HCT116 (cell line): ENCODE measurements at regions not wholly inside any gene's neighbourhood (a gene's known extent, or its start where the extent isn't known, plus 50 kb on each side); places are given as distances from the start of the nearest gene placed in this dataset.

Source experiments
- ATF3 ChIP-seq: IDR thresholded peaks from 2 replicates; pipeline ENCODE4 v1.6.1; 2012
- CTCF ChIP-seq, 3 experiments: fragments of 200-600 bp in 1 of 3; sonication (generic) in 1 of 3; IDR thresholded peaks in 2 of 3; conservative IDR thresholded peaks in 1 of 3; 2 replicates each; pipeline ENCODE4 v1.5.1; 2012 to 2017; ENCODE audit warnings: low read depth in 2 of 3, low read length in 2 of 3, antibody characterized with exemption in 1 of 3, borderline replicate concordance in 1 of 3, control low read depth in 1 of 3, mild to moderate bottlenecking in 1 of 3, mixed read lengths in 1 of 3, mixed run types in 1 of 3, moderate library complexity in 1 of 3; ENCODE audit not compliant: insufficient read depth in 1 of 3
- EGR1 ChIP-seq: IDR thresholded peaks from 2 replicates; pipeline ENCODE4 v1.6.1; 2012; ENCODE audit warnings: low read depth
- EZH2 ChIP-seq: fragments of 200-600 bp; sonication (generic); IDR thresholded peaks from 2 replicates; pipeline ENCODE4 v1.6.1; 2017; ENCODE audit warnings: antibody characterized with exemption, mixed run types
- JUND ChIP-seq: IDR thresholded peaks from 2 replicates; pipeline ENCODE4 v1.6.1; 2012
- POLR2A ChIP-seq: IDR thresholded peaks from 2 replicates; pipeline ENCODE4 v1.7.0; 2011; ENCODE audit warnings: borderline replicate concordance; ENCODE audit not compliant: insufficient read depth, insufficient read length; ENCODE audit errors: extremely low read depth
- POLR2AphosphoS5 ChIP-seq: IDR thresholded peaks from 2 replicates; pipeline ENCODE4 v1.6.1; 2011; ENCODE audit warnings: mild to moderate bottlenecking, low read depth, low read length, moderate library complexity
- RAD21 ChIP-seq: IDR thresholded peaks from 2 replicates; pipeline ENCODE4 v1.6.1; 2012; ENCODE audit warnings: low read depth, mild to moderate bottlenecking
- REST ChIP-seq: IDR thresholded peaks from 2 replicates; pipeline ENCODE4 v1.6.1; 2012; ENCODE audit warnings: low read depth
- SIN3A ChIP-seq: IDR thresholded peaks from 2 replicates; pipeline ENCODE4 v1.6.1; 2012; ENCODE audit warnings: low read depth
- SRF ChIP-seq: IDR thresholded peaks from 2 replicates; pipeline ENCODE4 v1.6.1; 2012; ENCODE audit warnings: low read depth
- YY1 ChIP-seq: IDR thresholded peaks from 2 replicates; pipeline ENCODE4 v1.6.1; 2011; ENCODE audit warnings: low read length, low read depth, moderate library complexity, mild to moderate bottlenecking; ENCODE audit not compliant: insufficient replicate concordance; ENCODE audit errors: extremely low read depth
- ZFX ChIP-seq: fragments of 450-650 bp; IDR thresholded peaks from 2 replicates; pipeline ENCODE4 v1.6.1; 2017

DNA sequence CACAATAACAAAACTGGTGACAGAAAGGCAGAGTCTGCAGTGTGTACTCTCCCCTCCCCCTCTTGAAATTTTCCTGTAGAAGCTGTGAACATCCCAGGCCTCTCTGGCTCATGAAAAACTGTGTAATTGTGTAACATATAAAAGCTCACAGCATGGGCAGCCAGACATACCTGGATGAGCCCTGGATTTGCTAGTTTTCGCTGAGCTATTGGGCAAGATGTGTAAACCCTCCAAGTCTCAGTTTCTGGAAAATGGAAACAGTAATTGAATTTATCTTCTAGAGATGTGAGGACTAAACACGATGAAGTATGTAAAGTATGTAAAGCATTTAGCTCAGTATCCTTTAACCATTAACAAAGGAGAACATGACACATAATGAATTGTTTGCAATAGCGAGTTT is 143.2 kb upstream of the ANKH start:
- TF ChIP-seq REST = no peak
- no peak for TF ChIP-seq POLR2AphosphoS5
- TF ChIP-seq YY1 = no peak
- TF ChIP-seq RAD21 = no peak
- TF ChIP-seq SRF = no peak
- TF ChIP-seq POLR2A = no peak
- no peak for TF ChIP-seq CTCF (IDR thresholded peaks at IDR 0.05 in 2 of 3, conservative IDR thresholded peaks at IDR 0.05 in 1 of 3; ENCODE audit: borderline replicate concordance in 1 of 3, insufficient read depth in 1 of 3, low read depth in 2 of 3, low read length in 2 of 3)
- TF ChIP-seq EGR1 = no peak
- TF ChIP-seq EZH2 = no peak
- no peak for TF ChIP-seq SIN3A
- TF ChIP-seq JUND = no peak
- TF ChIP-seq ZFX = no peak
- TF ChIP-seq ATF3 = no peak
